ENCODE measurements at regions not wholly inside any gene's neighbourhood (a gene's known extent, or its start where the extent isn't known, plus 50 kb on each side); places are given as distances from the start of the nearest gene placed in this dataset.

- no peak for DNase-seq
These were observed 1153.7 kb downstream of the BRD1 start for GRCh38 chr22:48673806-48674500.

GRCh38 chr22:48672387-48672786 lies 1155.3 kb downstream of the BRD1 start:
- DNase-seq: no peak

- DNase-seq: no peak
These were observed 1156.9 kb downstream of the BRD1 start for GRCh38 chr22:48670731-48671130.

GRCh38 chr22:48669986-48670716 lies 1157.5 kb downstream of the BRD1 start:
- no peak for DNase-seq

GRCh38 chr22:48669226-48669625 lies 1158.4 kb downstream of the BRD1 start:
- no peak for DNase-seq

GRCh38 chr22:48667289-48667688 lies 1160.4 kb downstream of the BRD1 start:
- no peak for DNase-seq

GRCh38 chr22:48666620-48667019 lies 1161.1 kb downstream of the BRD1 start:
- DNase-seq: no peak

- DNase-seq: no peak
These were observed 1162.2 kb downstream of the BRD1 start for GRCh38 chr22:48665311-48665995.

GRCh38 chr22:48664586-48664985 lies 1163.1 kb downstream of the BRD1 start:
- DNase-seq: no peak

- no peak for DNase-seq
These were observed 1164.4 kb downstream of the BRD1 start for GRCh38 chr22:48663297-48663696.

GRCh38 chr22:48662476-48663135 lies 1165.1 kb downstream of the BRD1 start:
- no peak for DNase-seq

GRCh38 chr22:48661984-48662383 lies 1165.7 kb downstream of the BRD1 start:
- no peak for DNase-seq

GRCh38 chr22:48660790-48661740 lies 1166.6 kb downstream of the BRD1 start:
- DNase-seq: no peak

GRCh38 chr22:48660104-48660789 lies 1167.4 kb downstream of the BRD1 start:
- no peak for DNase-seq

GRCh38 chr22:48659404-48659996 lies 1168.2 kb downstream of the BRD1 start:
- no peak for DNase-seq

- no peak for DNase-seq
These were observed 1168.8 kb downstream of the BRD1 start for GRCh38 chr22:48658871-48659270.

GRCh38 chr22:48658246-48658645 lies 1169.4 kb downstream of the BRD1 start:
- no peak for DNase-seq

- no peak for DNase-seq
These were observed 1173.2 kb downstream of the BRD1 start for GRCh38 chr22:48654492-48654891.

GRCh38 chr22:48653929-48654328 lies 1173.7 kb downstream of the BRD1 start:
- no peak for DNase-seq

- DNase-seq: no peak
These were observed 1174.4 kb downstream of the BRD1 start for GRCh38 chr22:48653306-48653705.

GRCh38 chr22:48652796-48653195 lies 1174.9 kb downstream of the BRD1 start:
- no peak for DNase-seq
